DLD1 (cell line): ENCODE measurements at regions not wholly inside any gene's neighbourhood (a gene's known extent, or its start where the extent isn't known, plus 50 kb on each side); places are given as distances from the start of the nearest gene placed in this dataset.

Experiments used
- in situ Hi-C: cut with HindIII; loops from 2 replicates; pipeline ENCODE4 v1.10.0; 2017; ENCODE audit warnings: low sequenced_read_pairs

GRCh38 chr12:124490584-124491305, 76.7 kb downstream of the NCOR2 start:
- in situ Hi-C loops, result loop anchor here (10.0 kb wide), 2 partner anchors 96 to 244 kb away; no protein-coding TSS in a partner anchor

GRCh38 chr12:124489915-124490583, 77.4 kb downstream of the NCOR2 start:
- in situ Hi-C loops, result loop anchor here (10.0 kb wide), 2 partner anchors 95 to 245 kb away; no protein-coding TSS in a partner anchor

- in situ Hi-C loops, result no loop called here
Observed at GRCh38 chr12:124489220-124489619, 78.2 kb downstream of the NCOR2 start.

- in situ Hi-C loops, result no loop called here
Observed at GRCh38 chr12:124488520-124488919, 78.9 kb downstream of the NCOR2 start.

- in situ Hi-C loops, result no loop called here
Observed at GRCh38 chr12:124487834-124488165, 79.6 kb downstream of the NCOR2 start.

- in situ Hi-C loops, result no loop called here
Observed at GRCh38 chr12:124487066-124487833, 80.2 kb downstream of the NCOR2 start.

- in situ Hi-C loops, result no loop called here
Observed at GRCh38 chr12:124486346-124486963, 81.0 kb downstream of the NCOR2 start.

GRCh38 chr12:124485371-124485770, 82.0 kb downstream of the NCOR2 start:
- in situ Hi-C loops, result no loop called here

GRCh38 chr12:124484526-124484953, 82.9 kb downstream of the NCOR2 start:
- in situ Hi-C loops, result no loop called here

GRCh38 chr12:124484067-124484466, 83.3 kb downstream of the NCOR2 start:
- in situ Hi-C loops, result no loop called here

GRCh38 chr12:124482901-124483799, 84.3 kb downstream of the NCOR2 start:
- in situ Hi-C loops, result no loop called here

GRCh38 chr12:124482567-124482893, 84.9 kb downstream of the NCOR2 start:
- in situ Hi-C loops, result no loop called here

- in situ Hi-C loops, result no loop called here
Observed at GRCh38 chr12:124481772-124482566, 85.4 kb downstream of the NCOR2 start.

GRCh38 chr12:124481257-124481750, 86.1 kb downstream of the NCOR2 start:
- in situ Hi-C loops, result no loop called here

- in situ Hi-C loops, result no loop called here
Observed at GRCh38 chr12:124480469-124481256, 86.7 kb downstream of the NCOR2 start.

GRCh38 chr12:124479680-124480468, 87.5 kb downstream of the NCOR2 start:
- in situ Hi-C loops, result no loop called here

GRCh38 chr12:124478985-124479645, 88.3 kb downstream of the NCOR2 start:
- in situ Hi-C loops, result no loop called here
